OCI-LY3 (cell line): ENCODE measurements at regions not wholly inside any gene's neighbourhood (a gene's known extent, or its start where the extent isn't known, plus 50 kb on each side); places are given as distances from the start of the nearest gene placed in this dataset.

Source experiments
- EZH2phosphoT487 ChIP-seq: fragments of 200-600 bp; shearing (Covaris generic); IDR thresholded peaks from 2 replicates; pipeline ENCODE4 v1.6.1; 2018; ENCODE audit warnings: antibody characterized with exemption, mixed run types, low read depth
- TF ChIP-seq, protein P1 (sequence below): fragments of 200-600, 300-600 bp; sonication (generic); IDR thresholded peaks from 2 replicates; pipeline ENCODE4 v1.5.1; 2014; ENCODE audit warnings: antibody characterized with exemption, low read length, low read depth

DNA sequence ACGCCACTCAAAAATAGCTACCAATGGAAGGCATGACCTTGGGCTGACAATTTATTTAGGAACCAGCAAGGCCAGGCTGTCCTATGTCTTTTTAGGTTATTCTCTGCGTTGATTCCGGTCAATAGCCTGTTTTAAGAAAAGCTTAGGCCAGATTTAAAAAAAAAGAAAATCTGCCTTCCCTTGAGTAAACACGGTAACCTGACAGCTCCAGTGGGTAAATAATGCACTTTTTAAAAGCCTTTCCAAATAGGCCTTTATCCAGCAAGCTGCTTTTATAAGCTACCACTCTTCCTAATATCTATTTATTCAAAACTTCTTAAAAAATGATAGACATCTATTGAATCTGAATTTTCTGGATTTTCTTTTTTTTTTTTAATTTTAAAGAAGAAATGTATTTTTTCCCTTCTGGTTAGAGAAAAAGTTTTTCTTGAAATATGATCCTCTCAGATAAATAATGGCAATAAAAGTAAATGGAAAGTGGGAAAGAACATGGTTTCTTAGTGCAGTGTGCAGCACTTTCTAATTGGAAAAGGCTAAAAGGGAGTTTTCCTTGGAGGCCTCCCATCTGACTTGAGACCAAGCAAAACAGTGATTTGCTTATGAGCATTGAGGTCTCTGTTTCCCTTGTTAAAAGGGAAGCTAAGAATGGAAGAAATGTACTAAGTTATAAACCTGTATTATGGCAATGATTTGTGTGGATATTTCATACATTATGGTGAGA is 281.0 kb upstream of the RUNX1 start:
- TF ChIP-seq, protein P1, sequence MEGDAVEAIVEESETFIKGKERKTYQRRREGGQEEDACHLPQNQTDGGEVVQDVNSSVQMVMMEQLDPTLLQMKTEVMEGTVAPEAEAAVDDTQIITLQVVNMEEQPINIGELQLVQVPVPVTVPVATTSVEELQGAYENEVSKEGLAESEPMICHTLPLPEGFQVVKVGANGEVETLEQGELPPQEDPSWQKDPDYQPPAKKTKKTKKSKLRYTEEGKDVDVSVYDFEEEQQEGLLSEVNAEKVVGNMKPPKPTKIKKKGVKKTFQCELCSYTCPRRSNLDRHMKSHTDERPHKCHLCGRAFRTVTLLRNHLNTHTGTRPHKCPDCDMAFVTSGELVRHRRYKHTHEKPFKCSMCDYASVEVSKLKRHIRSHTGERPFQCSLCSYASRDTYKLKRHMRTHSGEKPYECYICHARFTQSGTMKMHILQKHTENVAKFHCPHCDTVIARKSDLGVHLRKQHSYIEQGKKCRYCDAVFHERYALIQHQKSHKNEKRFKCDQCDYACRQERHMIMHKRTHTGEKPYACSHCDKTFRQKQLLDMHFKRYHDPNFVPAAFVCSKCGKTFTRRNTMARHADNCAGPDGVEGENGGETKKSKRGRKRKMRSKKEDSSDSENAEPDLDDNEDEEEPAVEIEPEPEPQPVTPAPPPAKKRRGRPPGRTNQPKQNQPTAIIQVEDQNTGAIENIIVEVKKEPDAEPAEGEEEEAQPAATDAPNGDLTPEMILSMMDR, result no peak
- TF ChIP-seq EZH2phosphoT487, result no peak
